ENCODE measurements at regions not wholly inside any gene's neighbourhood (a gene's known extent, or its start where the extent isn't known, plus 50 kb on each side); places are given as distances from the start of the nearest gene placed in this dataset.
A peak's percentile ranks its signal among the peaks of the same experiment; 100 is the strongest.

DNA sequence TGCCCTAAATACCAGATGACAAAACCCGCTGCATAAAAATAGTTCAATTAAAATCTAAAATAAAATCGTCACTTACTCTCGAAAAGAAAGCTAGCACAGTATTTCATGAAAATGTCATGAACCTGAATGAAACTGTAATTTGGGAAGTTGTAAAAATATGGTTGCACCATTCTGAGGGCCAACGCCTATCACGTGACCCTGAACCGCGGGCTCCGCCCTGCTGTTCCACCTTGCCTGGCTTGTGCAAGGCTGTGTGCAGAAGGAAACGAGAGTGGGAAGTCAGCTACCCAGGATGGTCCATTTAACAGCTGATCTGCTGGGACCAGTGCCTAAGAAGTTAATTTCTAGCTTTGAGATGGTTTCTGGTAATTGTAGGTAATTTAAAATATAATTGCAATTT is 91.7 kb upstream of the BMP4 start:
- Histone ChIP-seq H3K36me3 (ENCODE audit: control insufficient read depth, insufficient read depth, low read length) (no peaks in the 10 kb centered on the region), H3K27ac (ENCODE audit: low read depth, low read length, severe bottlenecking) (no peak overlapping the region), H3K4me3 (ENCODE audit: extremely low read depth, insufficient read depth, low read length, poor library complexity, severe bottlenecking) (no peak overlapping the region), H3K4me1 (ENCODE audit: control insufficient read depth, insufficient read depth, low read length, poor library complexity, severe bottlenecking) (no peaks in the 10 kb centered on the region), H3K9me3 (ENCODE audit: control insufficient read depth, low read length) (no peaks in the 10 kb centered on the region)
- WGBS, 2 experiments (ENCODE audit: insufficient coverage in 2 of 2), result 96 to 98% methylated on average over 8 of the region's 9 CpGs

DNA sequence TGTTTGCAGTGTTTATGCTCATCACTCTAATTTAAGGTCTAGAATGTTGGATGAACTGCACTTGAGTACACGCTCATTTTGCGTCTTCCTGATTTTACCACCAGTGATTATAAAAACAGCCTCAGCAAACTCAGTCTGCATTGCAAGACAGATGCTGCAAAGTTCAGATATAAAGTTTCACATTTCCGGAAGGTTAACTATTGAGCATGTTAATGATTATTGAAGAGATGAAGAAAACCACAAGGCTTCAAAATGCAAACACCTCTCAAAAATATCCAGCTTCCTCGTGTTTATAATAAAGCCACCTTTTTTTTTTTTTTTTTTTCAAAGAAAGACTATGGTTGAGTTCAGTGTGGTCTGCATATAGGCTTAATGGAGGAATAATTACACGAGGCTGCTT is 92.1 kb upstream of the BMP4 start:
- 76 to 100% methylated on average over 2 to 3 of the region's 5 CpGs for WGBS, 2 experiments (ENCODE audit: insufficient coverage in 2 of 2)
- H3K9me3 ChIP-seq (ENCODE audit: control insufficient read depth, low read length), result no peaks in the 10 kb centered on the region
- H3K27ac ChIP-seq (ENCODE audit: low read depth, low read length, severe bottlenecking), result no peak overlapping the region

DNA sequence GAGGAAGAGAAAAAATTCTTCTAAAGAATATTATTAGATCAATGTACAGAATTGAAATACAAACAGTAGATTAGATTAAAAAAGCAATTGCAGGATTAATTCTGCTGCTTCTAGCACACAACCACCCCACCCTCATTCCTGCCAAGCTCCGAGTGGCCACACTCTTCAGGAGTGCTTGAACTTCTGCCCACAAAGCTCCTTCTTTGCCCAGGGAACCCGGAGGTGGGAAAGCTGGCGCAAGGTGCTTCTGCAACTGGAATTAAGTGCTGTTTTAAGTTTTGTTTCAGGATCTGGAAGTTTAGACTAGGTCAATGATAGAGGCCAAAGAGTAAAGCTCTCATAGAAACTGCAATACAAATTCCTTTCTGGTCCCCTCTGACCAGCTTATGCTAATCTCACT is 94.1 kb upstream of the BMP4 start:
- WGBS, 2 experiments (ENCODE audit: insufficient coverage in 2 of 2), result 92 to 100% methylated on average over 1 to 2 of the region's 3 CpGs
- H3K27ac ChIP-seq (ENCODE audit: low read depth, low read length, severe bottlenecking), result no peak overlapping the region
- no peaks in the 10 kb centered on the region for H3K4me1 ChIP-seq (ENCODE audit: control insufficient read depth, insufficient read depth, low read length, poor library complexity, severe bottlenecking)
- H3K4me3 ChIP-seq (ENCODE audit: extremely low read depth, insufficient read depth, low read length, poor library complexity, severe bottlenecking), result no peak overlapping the region
- no peaks in the 10 kb centered on the region for H3K36me3 ChIP-seq (ENCODE audit: control insufficient read depth, insufficient read depth, low read length)
- H3K9me3 ChIP-seq (ENCODE audit: control insufficient read depth, low read length), result no peaks in the 10 kb centered on the region

More for the DNA sequence above, 92.1 kb upstream of the BMP4 start:
- Histone ChIP-seq H3K36me3 (ENCODE audit: control insufficient read depth, insufficient read depth, low read length) (no peaks in the 10 kb centered on the region), H3K4me3 (ENCODE audit: extremely low read depth, insufficient read depth, low read length, poor library complexity, severe bottlenecking) (no peak overlapping the region), H3K4me1 (ENCODE audit: control insufficient read depth, insufficient read depth, low read length, poor library complexity, severe bottlenecking) (no peaks in the 10 kb centered on the region)

DNA sequence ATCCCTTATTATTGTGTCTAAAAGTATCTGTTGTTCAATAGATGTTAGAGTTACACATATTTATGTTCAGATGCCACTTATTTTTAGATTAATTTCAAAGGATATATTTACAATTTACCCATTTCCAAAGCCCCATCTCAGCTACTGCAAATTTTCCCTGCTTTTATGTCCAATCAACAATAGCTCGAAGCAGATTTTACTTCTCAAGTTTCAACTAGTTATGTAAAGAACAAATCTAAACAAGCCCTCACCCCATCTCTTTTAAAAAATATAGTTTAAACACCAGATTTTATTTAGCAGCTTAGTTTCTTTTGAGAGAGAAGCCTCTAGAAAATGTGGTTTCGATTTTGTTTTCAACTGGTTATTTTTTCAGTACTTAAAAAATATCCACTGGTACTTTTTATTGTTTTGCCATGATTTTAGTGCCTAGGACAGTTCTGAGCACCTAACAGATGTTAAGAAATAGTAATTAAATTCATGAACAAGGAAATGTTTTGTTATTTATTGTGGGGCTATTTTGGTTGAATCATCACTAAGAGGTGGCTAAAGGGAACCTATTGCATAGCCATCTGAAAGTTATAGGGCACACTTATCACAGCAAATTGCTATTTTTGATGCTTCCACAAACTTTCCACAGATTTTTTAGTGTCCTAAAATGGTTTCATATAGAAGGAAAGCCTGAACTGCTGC is 96.2 kb upstream of the BMP4 start:
- WGBS, 2 experiments (ENCODE audit: insufficient coverage in 2 of 2), result 78 to 83% methylated on average over 1 of the region's 2 CpGs
- H3K27ac ChIP-seq (ENCODE audit: low read depth, low read length, severe bottlenecking), result no peak overlapping the region

DNA sequence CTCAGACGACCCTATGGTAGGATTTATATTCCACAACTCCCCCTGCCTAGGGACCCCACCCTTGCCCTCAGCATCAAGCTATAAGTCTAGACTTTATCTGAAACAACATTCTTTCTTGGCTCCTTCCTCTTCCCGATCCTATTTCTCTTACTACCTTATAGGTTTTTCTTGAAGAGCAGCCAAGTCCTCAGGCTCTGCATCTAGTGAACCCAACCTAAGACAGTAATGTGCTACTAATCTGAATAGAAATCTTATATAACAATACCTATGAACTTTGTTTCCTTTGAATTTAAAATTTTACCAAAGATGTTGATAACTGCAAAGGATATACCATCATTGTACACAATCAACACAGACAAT is 96.7 kb upstream of the BMP4 start:
- Histone ChIP-seq H3K9me3 (ENCODE audit: control insufficient read depth, low read length) (no peaks in the 10 kb centered on the region), H3K27ac (ENCODE audit: low read depth, low read length, severe bottlenecking) (no peak overlapping the region), H3K4me1 (ENCODE audit: control insufficient read depth, insufficient read depth, low read length, poor library complexity, severe bottlenecking) (no peaks in the 10 kb centered on the region), H3K36me3 (ENCODE audit: control insufficient read depth, insufficient read depth, low read length) (no peaks in the 10 kb centered on the region), H3K4me3 (ENCODE audit: extremely low read depth, insufficient read depth, low read length, poor library complexity, severe bottlenecking) (no peak overlapping the region)
- WGBS, 2 experiments (ENCODE audit: insufficient coverage in 2 of 2), result 67 to 100% methylated on average over 1 to 2 of the region's 2 CpGs

More for the DNA sequence above, 96.2 kb upstream of the BMP4 start:
- no peaks in the 10 kb centered on the region for H3K9me3 ChIP-seq (ENCODE audit: control insufficient read depth, low read length)
- no peaks in the 10 kb centered on the region for H3K36me3 ChIP-seq (ENCODE audit: control insufficient read depth, insufficient read depth, low read length)
- H3K4me1 ChIP-seq (ENCODE audit: control insufficient read depth, insufficient read depth, low read length, poor library complexity, severe bottlenecking), result no peaks in the 10 kb centered on the region
- H3K4me3 ChIP-seq (ENCODE audit: extremely low read depth, insufficient read depth, low read length, poor library complexity, severe bottlenecking), result no peak overlapping the region

DNA sequence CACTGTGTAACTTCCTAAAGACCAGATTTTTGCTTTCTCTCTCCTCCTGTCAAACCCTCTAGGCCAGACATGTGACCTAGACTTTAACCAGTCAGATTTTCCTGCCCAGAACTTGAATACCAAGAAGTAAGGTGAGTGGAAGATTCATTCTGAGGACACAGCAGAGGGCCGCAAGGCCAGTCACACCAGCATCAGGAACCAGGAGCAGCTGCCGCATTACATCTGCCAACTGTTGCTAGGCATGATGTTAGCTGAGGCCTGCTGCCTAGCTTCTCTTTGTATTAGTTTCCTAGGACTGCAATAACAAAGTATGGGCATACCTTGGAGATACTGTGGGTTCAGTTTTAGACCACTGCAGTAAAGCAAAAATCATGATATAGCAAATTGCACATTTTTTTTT is 101.9 kb upstream of the BMP4 start:
- 94 to 100% methylated on average over 2 of the region's 2 CpGs for WGBS, 2 experiments (ENCODE audit: insufficient coverage in 2 of 2)
- Histone ChIP-seq H3K36me3 (ENCODE audit: control insufficient read depth, insufficient read depth, low read length) (no peaks in the 10 kb centered on the region), H3K4me1 (ENCODE audit: control insufficient read depth, insufficient read depth, low read length, poor library complexity, severe bottlenecking) (no peaks in the 10 kb centered on the region), H3K4me3 (ENCODE audit: extremely low read depth, insufficient read depth, low read length, poor library complexity, severe bottlenecking) (no peak overlapping the region), H3K27ac (ENCODE audit: low read depth, low read length, severe bottlenecking) (no peak overlapping the region), H3K9me3 (ENCODE audit: control insufficient read depth, low read length) (no peaks in the 10 kb centered on the region)

DNA sequence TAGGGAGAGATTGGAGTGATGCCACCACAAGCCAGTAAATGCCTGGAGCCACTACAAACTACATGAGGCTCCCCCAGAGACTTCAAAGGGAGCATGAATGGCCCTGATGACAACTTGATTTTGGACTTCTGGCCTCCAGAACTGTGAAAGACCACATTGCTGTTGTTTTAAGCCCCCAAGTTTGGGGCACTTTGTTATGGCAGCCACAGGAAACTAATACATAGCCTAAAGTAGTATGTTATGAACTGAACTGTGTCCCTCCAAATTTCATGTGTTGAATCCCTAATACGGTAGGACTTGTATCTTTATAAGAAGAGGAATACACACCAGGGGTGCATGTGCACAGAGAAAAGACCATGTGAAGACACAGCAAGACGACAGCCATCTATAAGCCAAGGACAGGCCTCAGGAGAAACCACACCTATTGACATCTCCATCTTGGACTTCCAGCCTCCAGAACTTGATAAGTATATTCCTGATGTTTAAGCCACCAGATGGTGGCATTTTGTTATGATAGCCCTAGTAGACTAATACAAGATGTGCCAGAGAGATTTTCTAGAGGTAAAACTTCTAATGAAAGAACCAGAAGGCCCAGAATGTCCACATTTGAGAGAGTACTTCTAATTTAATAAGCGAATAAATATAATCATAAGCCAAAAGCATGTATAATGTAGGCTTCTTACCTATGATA is 127.1 kb upstream of the BMP4 start:
- Histone ChIP-seq H3K4me1 (ENCODE audit: control insufficient read depth, insufficient read depth, low read length, poor library complexity, severe bottlenecking) (peaks cover 33% of the 10 kb centered on the region), H3K27ac (ENCODE audit: low read depth, low read length, severe bottlenecking) (no peak overlapping the region)
- no CpG with 5 or more reads among the region's 3 CpGs for WGBS, 2 experiments (ENCODE audit: insufficient coverage in 2 of 2)

DNA sequence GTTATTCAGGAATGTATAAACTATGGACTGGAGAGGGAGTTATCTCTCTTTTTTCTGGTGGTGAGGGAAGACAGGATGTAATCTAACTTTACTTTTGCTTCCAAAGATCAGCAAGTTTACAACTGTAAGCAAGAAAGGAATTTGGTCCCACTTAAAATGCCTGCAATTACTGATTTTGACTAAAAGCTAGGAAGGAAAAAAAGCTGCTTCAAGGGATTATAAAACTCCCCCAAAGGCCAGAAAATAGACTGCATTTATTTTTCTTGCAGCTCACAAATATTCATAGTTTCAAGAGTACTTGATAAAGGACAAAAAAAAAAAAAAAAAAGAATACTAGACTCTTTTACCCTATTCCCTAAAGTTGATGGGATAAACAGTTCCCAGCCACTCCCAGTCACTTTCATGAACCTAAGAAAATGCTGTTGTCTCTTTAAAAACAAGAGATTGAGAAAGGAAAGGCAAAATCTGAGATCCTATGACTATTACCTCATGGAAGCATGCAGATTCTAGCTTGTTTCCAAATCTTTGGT is 128.7 kb upstream of the BMP4 start:
- Histone ChIP-seq H3K4me3 (ENCODE audit: extremely low read depth, insufficient read depth, low read length, poor library complexity, severe bottlenecking) (no peak overlapping the region), H3K36me3 (ENCODE audit: control insufficient read depth, insufficient read depth, low read length) (no peaks in the 10 kb centered on the region), H3K27ac (ENCODE audit: low read depth, low read length, severe bottlenecking) (peak overlapping the region; percentile 48), H3K9me3 (ENCODE audit: control insufficient read depth, low read length) (peaks cover 2% of the 10 kb centered on the region), H3K4me1 (ENCODE audit: control insufficient read depth, insufficient read depth, low read length, poor library complexity, severe bottlenecking) (peaks cover 33% of the 10 kb centered on the region)

More for the DNA sequence above, 127.1 kb upstream of the BMP4 start:
- H3K36me3 ChIP-seq (ENCODE audit: control insufficient read depth, insufficient read depth, low read length), result no peaks in the 10 kb centered on the region
- peaks cover 2% of the 10 kb centered on the region for H3K9me3 ChIP-seq (ENCODE audit: control insufficient read depth, low read length)
- H3K4me3 ChIP-seq (ENCODE audit: extremely low read depth, insufficient read depth, low read length, poor library complexity, severe bottlenecking), result no peak overlapping the region

DNA sequence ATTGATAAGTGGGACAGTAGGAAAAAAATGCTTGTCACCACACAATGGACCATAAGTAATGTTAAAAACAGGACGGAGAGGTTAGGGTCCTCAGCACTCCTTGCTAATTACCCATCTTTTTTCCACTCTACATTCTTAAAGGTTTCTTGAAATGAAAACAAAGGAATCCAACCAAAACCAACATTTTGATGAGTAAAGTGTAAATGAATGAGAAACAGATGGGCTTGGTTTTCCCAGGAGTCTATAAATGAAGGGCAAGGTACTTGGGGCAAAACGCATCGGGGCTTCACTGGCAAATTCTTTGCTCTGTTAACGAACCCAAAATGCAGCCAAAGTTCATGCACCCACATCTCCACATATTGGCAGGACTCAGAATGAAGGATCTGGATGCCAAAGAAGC is 129.2 kb upstream of the BMP4 start:
- Histone ChIP-seq H3K36me3 (ENCODE audit: control insufficient read depth, insufficient read depth, low read length) (no peaks in the 10 kb centered on the region), H3K4me1 (ENCODE audit: control insufficient read depth, insufficient read depth, low read length, poor library complexity, severe bottlenecking) (peaks cover 33% of the 10 kb centered on the region), H3K27ac (ENCODE audit: low read depth, low read length, severe bottlenecking) (peak overlapping the region; percentile 48), H3K4me3 (ENCODE audit: extremely low read depth, insufficient read depth, low read length, poor library complexity, severe bottlenecking) (no peak overlapping the region), H3K9me3 (ENCODE audit: control insufficient read depth, low read length) (peaks cover 2% of the 10 kb centered on the region)
- 93% methylated on average over 3 of the region's 4 CpGs; no CpG with 5 or more reads in 1 of the 2 experiments for WGBS, 2 experiments (ENCODE audit: insufficient coverage in 2 of 2)

DNA sequence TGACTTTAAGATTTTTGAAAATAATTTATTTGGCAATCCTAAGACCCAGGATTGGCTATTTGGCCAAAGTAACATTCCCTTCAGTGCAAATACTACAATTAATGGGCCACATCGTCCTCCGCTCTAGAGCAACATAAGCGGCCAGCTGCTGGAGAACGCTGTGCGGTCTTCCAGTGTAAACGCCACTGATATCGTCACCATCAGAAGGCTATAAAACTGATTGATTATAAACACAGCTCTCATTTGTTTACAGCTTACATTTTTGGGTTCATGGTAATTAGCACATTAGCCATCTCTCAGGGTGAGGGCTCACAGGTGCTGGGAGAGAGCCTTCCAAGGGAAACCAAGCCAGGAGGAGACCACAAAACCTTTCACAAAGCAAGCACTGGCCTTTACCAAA is 130.1 kb upstream of the BMP4 start:
- H3K9me3 ChIP-seq (ENCODE audit: control insufficient read depth, low read length), result peaks cover 2% of the 10 kb centered on the region
- H3K4me3 ChIP-seq (ENCODE audit: extremely low read depth, insufficient read depth, low read length, poor library complexity, severe bottlenecking), result no peak overlapping the region
- WGBS, 2 experiments (ENCODE audit: insufficient coverage in 2 of 2), result 92 to 98% methylated on average over 5 of the region's 7 CpGs
- H3K4me1 ChIP-seq (ENCODE audit: control insufficient read depth, insufficient read depth, low read length, poor library complexity, severe bottlenecking), result peaks cover 33% of the 10 kb centered on the region
- H3K27ac ChIP-seq (ENCODE audit: low read depth, low read length, severe bottlenecking), result peak overlapping the region; percentile 33
- no peaks in the 10 kb centered on the region for H3K36me3 ChIP-seq (ENCODE audit: control insufficient read depth, insufficient read depth, low read length)

DNA sequence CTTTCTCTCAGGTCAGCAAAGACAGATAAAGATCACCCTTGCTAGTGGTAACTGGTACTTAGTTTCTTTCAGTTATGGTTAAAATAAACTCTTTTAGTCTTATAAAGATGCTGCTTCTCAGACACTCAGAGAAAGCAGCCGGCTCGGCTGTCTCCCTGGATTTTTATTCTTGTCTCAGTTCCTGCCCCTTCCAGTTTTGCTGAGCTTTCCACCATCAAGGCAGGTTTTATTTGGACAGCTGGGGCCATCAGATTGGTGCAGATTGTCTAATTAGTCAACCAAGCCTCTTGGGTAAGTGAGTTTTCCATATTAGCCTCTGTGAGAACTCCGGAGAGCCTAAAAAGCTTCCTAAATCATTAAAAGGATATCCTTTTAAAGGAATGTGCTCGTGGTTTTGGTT is 130.8 kb upstream of the BMP4 start:
- 63 to 81% methylated on average over 2 to 3 of the region's 4 CpGs for WGBS, 2 experiments (ENCODE audit: insufficient coverage in 2 of 2)
- H3K9me3 ChIP-seq (ENCODE audit: control insufficient read depth, low read length), result peaks cover 2% of the 10 kb centered on the region
- H3K27ac ChIP-seq (ENCODE audit: low read depth, low read length, severe bottlenecking), result peak overlapping the region; percentile 71
- no peaks in the 10 kb centered on the region for H3K36me3 ChIP-seq (ENCODE audit: control insufficient read depth, insufficient read depth, low read length)
- no peak overlapping the region for H3K4me3 ChIP-seq (ENCODE audit: extremely low read depth, insufficient read depth, low read length, poor library complexity, severe bottlenecking)
- H3K4me1 ChIP-seq (ENCODE audit: control insufficient read depth, insufficient read depth, low read length, poor library complexity, severe bottlenecking), result peaks cover 33% of the 10 kb centered on the region
